ENCODE measurements at regions not wholly inside any gene's neighbourhood (a gene's known extent, or its start where the extent isn't known, plus 50 kb on each side); places are given as distances from the start of the nearest gene placed in this dataset.

DNA sequence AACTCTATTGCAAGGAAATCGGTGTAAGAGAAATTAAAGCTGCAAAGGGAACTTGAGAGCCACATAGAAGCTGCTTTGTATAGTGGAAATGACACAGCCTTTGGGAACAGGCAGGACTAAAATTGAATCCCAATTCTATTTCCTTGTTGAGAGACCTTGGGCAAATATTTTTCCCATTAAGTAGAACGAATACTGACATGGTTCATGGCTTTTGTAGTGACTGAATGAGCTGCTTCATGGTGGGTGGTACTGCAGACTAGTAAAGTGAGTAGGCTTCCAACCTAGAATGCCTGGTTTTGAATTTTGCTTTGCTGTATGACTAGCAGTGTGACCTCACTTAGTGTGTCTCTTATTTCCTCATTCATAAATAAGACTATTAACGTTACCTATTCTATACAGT is 182.2 kb upstream of the KCNIP4 start:
- no peaks in the 10 kb centered on the region; the same call in 1 of the 2 replicates for H3K27me3 Mint-ChIP-seq (ENCODE audit: insufficient read depth)
- no peaks in the 10 kb centered on the region for H3K9me3 Mint-ChIP-seq
- H3K4me1 Mint-ChIP-seq (ENCODE audit: low read depth) = no peaks in the 10 kb centered on the region
- H3K27ac Mint-ChIP-seq = no peak overlapping the region
- no peaks in the 10 kb centered on the region for H3K36me3 Mint-ChIP-seq (ENCODE audit: low read depth)
- no peak overlapping the region for H3K4me3 Mint-ChIP-seq
- TF ChIP-seq, protein P1, sequence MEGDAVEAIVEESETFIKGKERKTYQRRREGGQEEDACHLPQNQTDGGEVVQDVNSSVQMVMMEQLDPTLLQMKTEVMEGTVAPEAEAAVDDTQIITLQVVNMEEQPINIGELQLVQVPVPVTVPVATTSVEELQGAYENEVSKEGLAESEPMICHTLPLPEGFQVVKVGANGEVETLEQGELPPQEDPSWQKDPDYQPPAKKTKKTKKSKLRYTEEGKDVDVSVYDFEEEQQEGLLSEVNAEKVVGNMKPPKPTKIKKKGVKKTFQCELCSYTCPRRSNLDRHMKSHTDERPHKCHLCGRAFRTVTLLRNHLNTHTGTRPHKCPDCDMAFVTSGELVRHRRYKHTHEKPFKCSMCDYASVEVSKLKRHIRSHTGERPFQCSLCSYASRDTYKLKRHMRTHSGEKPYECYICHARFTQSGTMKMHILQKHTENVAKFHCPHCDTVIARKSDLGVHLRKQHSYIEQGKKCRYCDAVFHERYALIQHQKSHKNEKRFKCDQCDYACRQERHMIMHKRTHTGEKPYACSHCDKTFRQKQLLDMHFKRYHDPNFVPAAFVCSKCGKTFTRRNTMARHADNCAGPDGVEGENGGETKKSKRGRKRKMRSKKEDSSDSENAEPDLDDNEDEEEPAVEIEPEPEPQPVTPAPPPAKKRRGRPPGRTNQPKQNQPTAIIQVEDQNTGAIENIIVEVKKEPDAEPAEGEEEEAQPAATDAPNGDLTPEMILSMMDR (IDR thresholded peaks at IDR 0.05) = no peak
- no peak for DNase-seq

DNA sequence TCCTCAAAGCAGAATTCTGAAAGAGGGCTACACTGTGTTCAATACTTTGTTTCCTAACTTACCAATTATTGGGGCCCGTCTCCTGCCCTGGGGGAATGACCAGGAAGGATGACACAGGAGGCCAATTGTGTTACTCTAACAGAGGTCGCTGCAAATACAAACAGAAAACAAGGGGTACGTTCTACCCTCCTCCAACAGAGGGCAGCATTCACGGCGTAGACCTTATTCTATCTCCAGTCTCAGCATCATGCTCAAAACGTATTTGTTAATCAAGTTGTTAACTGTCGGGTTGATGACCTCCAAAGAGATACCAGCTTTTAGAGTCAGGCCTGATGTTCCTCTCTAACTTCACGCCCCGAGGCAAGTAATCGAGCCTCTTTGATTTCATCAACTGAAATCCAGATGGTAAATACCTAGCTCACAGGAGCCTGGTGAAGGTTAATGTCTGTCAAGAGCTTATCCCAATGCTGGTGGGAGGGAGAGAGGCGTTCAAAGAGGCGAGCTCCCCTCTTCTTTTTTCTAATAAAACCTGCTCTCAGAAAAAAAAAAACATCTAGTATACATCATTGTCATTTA is 181.0 kb upstream of the KCNIP4 start:
- H3K4me3 Mint-ChIP-seq = no peak overlapping the region
- no peaks in the 10 kb centered on the region for H3K9me3 Mint-ChIP-seq
- H3K36me3 Mint-ChIP-seq (ENCODE audit: low read depth) = no peaks in the 10 kb centered on the region
- TF ChIP-seq, protein P1 (IDR thresholded peaks at IDR 0.05) = peak; percentile 77
- DNase-seq = peak; percentile 26
- H3K27ac Mint-ChIP-seq = no peak overlapping the region
- no peaks in the 10 kb centered on the region for H3K4me1 Mint-ChIP-seq (ENCODE audit: low read depth)
- no peaks in the 10 kb centered on the region; the same call in 1 of the 2 replicates for H3K27me3 Mint-ChIP-seq (ENCODE audit: insufficient read depth)

DNA sequence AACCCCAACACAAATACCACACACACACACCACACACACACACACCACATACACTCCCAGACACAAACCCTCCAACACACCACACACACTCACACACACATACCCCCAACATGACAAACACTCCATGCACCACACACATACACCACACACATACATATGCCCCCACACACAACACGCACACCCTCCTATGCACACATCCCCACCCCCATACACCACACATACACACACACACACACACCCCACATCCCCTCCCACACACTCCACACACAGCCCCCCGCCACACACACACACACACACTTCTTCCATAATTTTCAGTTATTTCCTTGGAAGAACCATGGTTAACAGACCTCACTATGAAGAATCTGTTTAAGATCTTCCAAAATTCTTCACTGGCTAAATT is 173.5 kb upstream of the KCNIP4 start:
- Mint-ChIP-seq H3K27me3 (ENCODE audit: insufficient read depth) (no peaks in the 10 kb centered on the region), H3K9me3 (peaks cover 7% of the 10 kb centered on the region; the same call in 1 of the 2 replicates), H3K36me3 (ENCODE audit: low read depth) (no peaks in the 10 kb centered on the region), H3K4me1 (ENCODE audit: low read depth) (no peaks in the 10 kb centered on the region), H3K27ac (no peak overlapping the region), H3K4me3 (no peak overlapping the region)
- TF ChIP-seq, protein P1 (IDR thresholded peaks at IDR 0.05) = no peak
- DNase-seq = no peak

DNA sequence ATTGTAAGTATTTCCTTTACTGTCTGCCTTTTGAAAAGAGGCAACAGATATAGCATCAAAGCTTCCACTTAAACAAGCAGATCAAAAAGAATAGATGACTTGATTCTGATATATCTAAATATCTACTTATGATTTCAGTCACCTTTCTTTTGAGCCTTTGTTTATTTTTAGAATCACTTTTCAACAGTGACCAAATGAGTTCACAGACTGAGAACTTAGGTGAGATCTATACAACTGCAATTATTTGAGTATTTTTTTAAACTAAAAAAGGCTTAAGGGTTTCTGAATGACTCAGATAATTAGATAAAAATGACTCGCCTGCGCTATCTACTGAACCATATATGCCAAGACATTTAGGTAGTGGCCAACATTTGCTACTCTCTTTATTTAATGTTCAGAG is 166.7 kb upstream of the KCNIP4 start:
- no peaks in the 10 kb centered on the region for H3K27me3 Mint-ChIP-seq (ENCODE audit: insufficient read depth)
- TF ChIP-seq, protein P1 (IDR thresholded peaks at IDR 0.05) = no peak
- no peaks in the 10 kb centered on the region for H3K36me3 Mint-ChIP-seq (ENCODE audit: low read depth)
- no peak for DNase-seq
- no peak overlapping the region for H3K4me3 Mint-ChIP-seq
- H3K27ac Mint-ChIP-seq = no peak overlapping the region
- H3K4me1 Mint-ChIP-seq (ENCODE audit: low read depth) = no peaks in the 10 kb centered on the region
- no peaks in the 10 kb centered on the region; the same call in 1 of the 2 replicates for H3K9me3 Mint-ChIP-seq

DNA sequence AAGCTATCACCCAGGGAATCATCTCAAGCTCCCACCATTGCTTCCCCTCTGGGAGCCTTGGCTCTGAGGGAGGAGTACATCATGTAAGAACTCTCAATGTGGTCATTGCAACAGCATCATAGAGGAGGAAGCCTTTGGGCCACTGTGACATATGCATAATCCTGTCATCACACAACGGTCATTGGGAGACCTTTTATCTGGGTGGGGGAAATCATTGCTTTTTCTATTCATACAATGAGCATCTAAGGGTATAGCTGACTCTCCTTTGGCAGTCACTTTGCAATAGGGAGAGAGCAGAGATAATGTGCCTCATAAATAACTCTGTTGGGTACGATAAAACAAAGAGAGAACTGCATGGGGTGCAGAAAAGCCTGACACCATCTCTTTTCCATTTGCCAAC is 155.2 kb upstream of the KCNIP4 start:
- H3K4me1 Mint-ChIP-seq (ENCODE audit: low read depth) = no peaks in the 10 kb centered on the region
- H3K4me3 Mint-ChIP-seq = no peak overlapping the region
- no peak overlapping the region for H3K27ac Mint-ChIP-seq
- DNase-seq = no peak
- peaks cover 2% of the 10 kb centered on the region; the same call in 1 of the 2 replicates for H3K9me3 Mint-ChIP-seq
- H3K27me3 Mint-ChIP-seq (ENCODE audit: insufficient read depth) = no peaks in the 10 kb centered on the region
- TF ChIP-seq, protein P1 (IDR thresholded peaks at IDR 0.05) = no peak
- no peaks in the 10 kb centered on the region for H3K36me3 Mint-ChIP-seq (ENCODE audit: low read depth)
